ENCODE measurements at regions not wholly inside any gene's neighbourhood (a gene's known extent, or its start where the extent isn't known, plus 50 kb on each side); places are given as distances from the start of the nearest gene placed in this dataset.
"Not testable (repeated sequence)": the region's sequence is repeated elsewhere in the genome, so short reads cannot be mapped to it uniquely, and the experiment has no call there.

DNA sequence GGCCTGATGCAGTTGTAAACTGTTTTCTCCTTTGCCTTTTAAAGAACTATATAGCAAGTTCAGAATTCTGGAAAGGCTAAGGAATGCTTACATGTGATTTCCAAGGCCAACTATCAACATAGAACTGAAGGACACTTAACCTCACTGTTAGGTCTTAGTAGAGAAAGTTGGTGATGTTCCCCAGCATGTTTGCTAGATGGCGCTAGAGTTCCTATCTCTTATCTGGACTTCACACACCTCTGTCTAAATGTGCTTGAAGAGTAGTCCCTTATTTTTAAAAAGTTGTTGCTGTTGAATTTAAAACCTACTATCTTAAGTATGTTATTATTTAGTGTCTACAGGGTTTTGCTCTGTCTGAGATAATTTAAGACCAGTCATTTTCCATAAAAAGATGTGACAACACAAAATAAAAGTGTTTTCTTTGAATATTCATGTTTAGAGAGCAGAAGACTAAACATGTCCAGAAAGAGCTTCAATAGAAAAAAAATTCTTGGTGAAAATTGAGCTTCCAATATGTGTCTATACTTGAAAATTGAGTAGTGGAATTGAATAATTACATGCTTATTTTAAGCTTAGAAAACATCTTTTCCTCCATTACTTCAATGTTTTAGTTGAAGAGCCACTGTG is 237.3 kb downstream of the S1PR1 start:
- no peak for DNase-seq (ENCODE audit: extremely low read depth in 1 of 2, low read depth in 1 of 2)

DNA sequence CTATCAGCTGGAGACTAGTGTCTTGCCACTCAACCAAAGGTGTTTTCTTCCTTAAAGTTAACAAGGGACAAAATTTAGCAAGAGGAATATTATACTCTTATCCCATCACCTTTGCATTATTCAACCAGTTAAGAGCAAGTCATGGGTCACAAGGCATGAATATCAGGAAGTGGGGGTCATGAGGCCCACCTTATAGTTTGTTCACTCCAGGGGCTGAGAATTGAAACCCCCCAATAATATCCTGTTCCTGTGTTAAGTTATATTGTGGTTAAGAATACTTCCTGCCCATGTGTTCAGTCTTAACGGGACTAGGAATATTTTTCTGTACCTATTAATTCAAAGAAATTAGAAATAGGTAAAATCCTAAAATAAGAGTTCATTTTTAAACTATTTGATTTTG is 239.7 kb downstream of the S1PR1 start:
- no peak for DNase-seq (ENCODE audit: extremely low read depth in 1 of 2, low read depth in 1 of 2)

DNA sequence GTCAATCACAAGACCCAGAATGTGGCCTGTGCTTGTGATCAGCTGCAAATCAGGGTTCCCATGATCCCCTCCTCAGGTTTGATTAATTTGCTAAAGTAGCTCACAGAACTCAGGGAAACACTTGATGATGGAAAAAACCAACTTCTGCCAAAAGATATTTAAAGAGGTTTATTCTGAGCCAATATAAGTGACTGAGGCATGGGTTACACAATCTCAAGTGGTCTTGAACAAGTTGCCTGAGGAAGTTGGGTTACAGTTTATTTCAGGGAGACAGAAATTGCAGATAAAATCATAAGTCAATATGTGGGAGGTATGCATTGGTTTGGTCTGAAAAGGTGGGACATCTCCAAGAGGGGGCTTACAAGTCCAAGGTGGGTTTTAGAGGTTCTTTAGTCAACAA is 243.1 kb downstream of the S1PR1 start:
- no peak for DNase-seq (ENCODE audit: extremely low read depth in 1 of 2, low read depth in 1 of 2)

DNA sequence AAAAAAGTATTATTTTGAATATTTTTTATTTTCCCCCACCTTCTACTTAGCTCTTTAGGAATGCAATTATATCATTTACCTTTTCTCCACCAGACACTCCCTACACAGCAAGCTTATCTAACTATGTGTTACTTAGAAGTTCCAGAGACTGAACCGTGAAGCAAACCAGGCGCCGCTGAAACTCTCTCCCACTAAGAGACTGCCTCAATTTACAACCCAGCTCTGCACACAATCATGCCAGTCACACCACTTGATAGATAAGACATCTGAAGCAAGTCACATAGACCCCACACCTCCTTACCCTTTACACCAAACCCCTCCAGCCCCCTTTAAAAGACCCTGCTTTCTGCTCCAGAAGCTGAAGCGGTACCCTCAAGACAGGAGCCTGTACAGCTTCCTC is 245.5 kb downstream of the S1PR1 start:
- no peak for DNase-seq (ENCODE audit: extremely low read depth in 1 of 2, low read depth in 1 of 2)

DNA sequence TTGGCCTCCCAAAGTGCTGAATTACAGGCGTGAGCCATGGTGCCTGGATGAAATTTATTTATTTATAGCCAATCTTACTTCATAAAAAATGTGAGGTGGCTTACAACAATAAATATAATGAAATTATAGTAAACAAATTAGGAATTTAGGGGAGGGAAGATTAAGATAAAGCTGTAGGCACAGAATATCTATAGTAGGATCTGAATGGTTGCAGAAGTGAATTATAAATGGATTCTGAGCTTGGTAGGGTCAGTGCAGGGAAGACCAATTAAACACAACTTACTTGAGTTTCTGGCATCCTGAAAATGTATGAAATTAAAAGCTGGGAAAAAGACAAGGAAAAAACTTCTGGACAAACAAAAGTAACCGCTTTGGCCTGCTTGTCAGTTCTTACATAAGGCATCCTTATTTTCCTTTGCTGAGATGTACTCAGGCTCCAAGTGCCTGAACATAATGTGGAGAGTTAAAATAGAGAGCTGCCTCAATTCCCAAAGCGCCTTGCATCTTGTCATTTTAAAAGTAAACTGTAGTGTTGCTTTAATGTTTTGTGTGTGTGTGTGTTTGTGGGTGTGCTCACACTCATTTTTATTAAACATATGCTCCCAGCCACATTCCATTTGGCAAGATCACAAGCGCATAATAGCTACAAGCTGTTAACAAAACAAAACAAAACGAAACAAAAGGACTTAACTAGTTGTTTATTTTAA is 247.3 kb downstream of the S1PR1 start:
- no peak for DNase-seq (ENCODE audit: extremely low read depth in 1 of 2, low read depth in 1 of 2)

DNA sequence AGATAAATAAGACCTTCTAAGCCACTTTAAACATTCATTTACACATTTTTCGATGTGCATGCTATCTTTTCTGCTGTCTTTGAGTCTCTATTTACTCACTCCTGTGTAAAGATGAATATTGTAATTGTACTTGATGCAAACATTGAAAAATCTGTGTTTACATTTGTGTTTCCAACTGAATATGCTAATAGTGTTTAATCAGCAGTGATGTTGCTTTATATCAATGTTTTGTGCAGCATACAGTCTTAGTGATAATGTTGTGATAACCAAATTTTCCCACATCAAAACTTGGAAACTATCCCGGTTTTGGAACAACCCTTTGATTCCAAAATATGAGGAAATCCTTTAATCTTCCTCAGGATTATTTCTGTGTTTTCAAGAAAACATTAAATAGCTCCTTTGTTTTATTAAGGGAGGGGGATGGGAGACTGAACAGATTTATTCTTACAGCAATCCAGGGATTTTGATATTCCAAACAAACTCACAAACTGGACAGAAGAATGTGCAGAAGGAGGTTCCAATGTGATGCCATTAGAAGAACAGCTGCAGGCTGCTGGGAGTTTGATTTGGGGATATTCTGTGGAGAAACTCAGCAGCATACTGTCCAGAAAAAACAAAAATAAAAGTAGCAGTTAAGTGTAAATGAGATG is 248.0 kb downstream of the S1PR1 start:
- DNase-seq (ENCODE audit: extremely low read depth in 1 of 2, low read depth in 1 of 2): no peak

DNA sequence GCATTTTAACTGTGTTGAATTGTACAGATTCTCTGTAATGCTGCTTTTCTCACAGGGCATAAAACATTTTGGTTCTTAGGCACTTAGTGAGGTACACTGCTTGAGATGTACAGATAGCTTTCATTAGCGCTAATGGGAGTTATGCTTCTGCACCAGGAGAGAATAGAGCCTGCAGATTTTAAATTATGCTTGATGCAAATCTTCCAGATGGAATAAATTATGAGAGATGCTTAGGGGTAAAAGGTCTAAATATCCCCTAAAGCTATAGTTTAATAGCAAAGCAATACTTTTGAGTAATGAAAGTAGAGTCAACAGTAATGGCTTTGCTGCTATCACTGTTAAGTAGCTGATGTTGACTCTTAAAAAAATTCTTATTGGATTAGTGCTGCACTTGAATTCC is 248.9 kb downstream of the S1PR1 start:
- no peak for DNase-seq (ENCODE audit: extremely low read depth in 1 of 2, low read depth in 1 of 2)

DNA sequence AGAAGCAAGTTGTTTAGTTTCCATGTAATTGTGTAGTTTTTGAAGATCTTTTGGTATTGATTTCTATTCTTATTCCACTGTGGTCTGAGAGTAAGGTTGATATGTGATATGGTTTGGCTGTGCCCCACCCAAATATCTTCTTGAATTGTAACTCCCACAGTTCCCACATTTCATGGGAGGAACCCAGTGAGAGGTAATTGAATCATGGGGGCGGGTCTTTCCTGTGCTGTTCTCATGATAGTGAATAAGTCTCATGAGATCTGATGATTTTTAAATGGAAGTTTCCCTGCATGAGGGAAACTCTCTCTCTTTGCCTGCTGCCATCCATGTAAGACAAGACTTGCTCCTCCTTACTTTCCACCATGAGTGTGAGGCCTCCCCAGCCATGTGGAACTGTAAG is 255.3 kb downstream of the S1PR1 start:
- DNase-seq (ENCODE audit: extremely low read depth in 1 of 2, low read depth in 1 of 2): not testable (repeated sequence)

DNA sequence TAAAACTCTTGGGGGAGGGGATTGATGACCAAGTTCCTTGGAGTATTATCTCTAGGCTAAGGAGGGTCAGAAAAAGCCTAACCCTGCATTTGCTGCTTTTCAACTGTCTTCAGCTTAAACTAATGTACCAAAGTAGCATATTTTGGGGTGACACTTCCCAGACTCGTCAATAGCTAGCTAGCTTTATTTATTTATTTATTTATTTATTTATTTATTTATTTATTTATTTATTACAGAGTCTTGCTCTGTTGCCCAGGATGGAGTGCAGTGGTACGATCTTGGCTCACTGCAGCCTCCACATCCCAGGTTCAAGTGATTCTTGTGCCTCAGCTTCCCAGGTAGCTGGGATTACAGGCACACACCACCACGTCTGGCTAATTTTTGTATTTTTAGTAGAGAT is 257.1 kb downstream of the S1PR1 start:
- DNase-seq (ENCODE audit: extremely low read depth in 1 of 2, low read depth in 1 of 2): not testable (repeated sequence)

DNA sequence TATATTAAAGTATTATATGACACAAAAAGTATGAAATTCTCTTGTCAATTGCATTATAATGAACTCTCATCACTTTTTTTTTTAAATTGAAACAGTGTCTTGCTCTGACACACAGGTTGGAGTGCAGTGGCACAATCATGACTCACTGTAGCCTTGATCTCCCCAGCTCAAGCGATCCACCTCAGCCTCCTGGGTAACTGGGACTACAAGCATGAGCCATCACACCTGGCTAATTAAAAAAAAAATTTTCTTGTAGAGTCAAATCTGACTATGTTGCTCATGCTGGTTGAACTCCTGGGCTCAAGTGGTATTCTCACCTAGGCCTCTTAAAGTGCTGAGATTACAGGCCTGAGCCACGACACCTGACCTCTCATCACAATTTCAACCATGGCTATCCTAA is 259.3 kb downstream of the S1PR1 start:
- no peak for DNase-seq (ENCODE audit: extremely low read depth in 1 of 2, low read depth in 1 of 2)

DNA sequence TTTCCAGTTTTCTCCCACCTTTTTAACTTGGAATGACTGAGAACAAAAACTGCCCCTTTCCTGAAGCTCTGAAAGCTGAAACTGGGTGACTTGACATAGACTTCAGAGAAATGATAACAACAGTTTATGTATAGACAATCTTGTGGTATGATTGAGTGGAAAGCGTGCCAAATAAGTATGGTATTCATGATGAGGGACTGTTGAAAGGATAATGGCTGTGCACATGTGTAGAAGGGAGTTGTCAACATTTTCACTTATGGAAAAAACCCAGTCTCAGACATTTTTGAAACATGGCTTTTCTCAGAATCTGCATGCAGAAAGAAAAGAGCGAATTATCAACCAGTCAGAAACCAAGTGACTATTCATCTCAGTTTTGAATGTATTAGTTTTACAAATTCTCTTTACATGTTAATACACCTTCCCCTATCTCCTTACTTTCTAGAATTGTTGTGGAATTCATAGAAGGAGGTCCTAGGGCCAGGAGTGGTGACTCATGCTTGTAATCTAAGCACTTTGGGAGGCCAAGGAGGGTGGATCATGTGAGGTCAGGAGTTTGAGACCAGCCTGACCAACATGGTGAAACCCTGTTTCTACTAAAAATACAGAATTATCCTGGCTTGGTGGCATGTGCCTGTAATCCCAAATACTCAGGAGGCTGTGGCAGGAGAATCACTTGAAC is 261.2 kb downstream of the S1PR1 start:
- no peak for DNase-seq (ENCODE audit: extremely low read depth in 1 of 2, low read depth in 1 of 2)

DNA sequence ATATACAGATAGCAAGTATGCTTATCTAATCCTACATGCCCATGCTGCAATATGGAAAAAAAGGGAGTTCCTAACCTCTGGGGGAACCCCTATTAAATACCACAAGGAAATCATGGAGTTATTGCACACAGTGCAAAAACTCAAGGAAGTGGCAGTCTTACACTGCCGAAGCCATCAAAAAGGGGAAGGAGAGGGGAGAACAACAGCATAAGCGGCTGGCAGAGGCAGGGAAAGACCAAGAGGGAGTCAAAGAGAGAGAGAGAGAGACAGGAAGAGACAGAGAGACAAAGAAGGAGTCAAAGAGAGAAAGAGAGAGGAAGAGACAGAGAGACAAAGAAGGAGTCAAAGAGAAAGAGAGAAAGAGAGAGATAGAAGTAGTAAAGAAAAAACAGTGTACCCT is 267.3 kb downstream of the S1PR1 start:
- DNase-seq (ENCODE audit: extremely low read depth in 1 of 2, low read depth in 1 of 2): not testable (repeated sequence)

DNA sequence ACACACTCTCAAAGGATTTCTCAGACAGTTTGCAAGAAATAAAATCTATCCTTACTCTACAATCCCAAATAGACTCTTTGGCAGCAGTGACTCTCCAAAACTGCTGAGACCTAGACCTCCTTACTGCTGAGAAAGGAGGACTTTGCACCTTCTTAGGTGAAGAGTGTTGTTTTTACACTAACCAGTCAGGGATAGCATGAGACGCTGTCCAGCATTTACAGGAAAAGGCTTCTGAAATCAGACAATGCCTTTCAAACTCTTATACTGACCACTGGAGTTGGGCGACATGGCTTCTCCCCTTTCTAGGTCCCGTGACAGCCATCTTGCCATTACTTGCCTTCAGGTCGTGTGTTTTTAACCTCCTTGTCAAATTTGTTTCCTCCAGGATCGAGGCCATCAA is 268.4 kb downstream of the S1PR1 start:
- DNase-seq (ENCODE audit: extremely low read depth in 1 of 2, low read depth in 1 of 2): not testable (repeated sequence)

DNA sequence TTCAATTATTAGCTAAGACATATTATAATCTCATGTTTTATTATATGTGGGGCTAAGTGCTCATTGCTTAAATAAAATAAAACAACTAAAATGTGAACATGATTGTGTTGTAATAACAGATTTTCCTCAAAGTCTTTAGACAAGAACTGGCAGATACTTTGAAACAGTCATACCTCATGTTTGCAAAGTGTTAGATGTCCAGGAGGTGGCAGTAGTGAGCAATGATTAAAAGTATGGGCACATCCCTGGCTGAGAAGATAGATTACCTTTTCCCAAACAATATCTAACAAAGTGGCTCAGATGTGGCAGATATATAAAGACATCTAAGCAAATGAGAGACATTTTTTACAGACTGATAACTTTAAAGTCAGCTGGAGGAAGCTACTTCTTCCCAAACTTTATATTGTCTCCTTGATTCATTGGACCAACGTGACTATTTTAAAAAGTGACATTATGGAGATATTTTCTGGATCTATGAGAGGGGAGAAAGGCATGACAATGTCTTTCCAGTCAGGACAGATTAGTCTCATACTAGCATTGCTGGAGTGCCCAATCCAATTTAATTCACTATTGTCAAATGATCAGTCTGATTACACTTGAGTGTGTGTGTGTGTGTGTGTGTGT is 269.8 kb downstream of the S1PR1 start:
- no peak for DNase-seq (ENCODE audit: extremely low read depth in 1 of 2, low read depth in 1 of 2)

DNA sequence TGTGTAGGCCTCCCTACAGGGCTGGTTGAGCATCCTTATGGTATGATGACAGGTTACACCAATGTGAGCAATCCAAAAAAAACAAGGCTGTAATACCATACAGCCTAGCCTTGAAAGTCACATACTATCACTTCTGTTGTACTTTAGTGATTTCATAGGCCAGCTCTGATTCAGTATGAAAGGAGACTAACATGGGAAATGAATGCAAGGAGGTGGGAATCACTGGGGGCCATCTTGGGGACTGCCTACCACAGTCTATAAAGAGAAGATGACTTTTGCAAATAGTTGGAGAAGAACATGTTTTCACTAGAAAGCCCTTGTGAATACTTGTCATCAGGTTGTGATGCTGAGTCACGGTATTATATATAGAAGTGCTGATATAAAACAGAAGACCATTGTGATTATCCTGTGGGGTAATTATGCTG is 270.7 kb downstream of the S1PR1 start:
- DNase-seq (ENCODE audit: extremely low read depth in 1 of 2, low read depth in 1 of 2): no peak

DNA sequence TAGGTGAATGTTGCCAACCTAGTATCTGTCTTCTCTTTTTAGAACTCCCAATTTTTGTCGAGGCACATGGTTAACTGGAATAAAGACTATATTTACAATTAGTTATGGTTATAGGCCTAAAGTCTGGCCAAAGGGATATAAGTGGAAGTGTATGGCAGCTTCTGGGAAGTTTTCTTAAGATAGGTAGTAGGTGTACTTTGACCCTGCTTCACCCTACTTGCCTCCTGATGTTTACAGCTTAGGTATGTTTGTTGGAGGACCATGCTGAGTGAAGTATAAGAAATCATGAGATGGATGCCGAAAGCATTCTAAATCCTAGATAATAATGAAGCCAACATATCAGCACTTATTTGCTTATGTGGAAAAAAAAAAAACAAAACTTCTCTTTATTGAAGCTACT is 272.1 kb downstream of the S1PR1 start:
- no peak for DNase-seq (ENCODE audit: extremely low read depth in 1 of 2, low read depth in 1 of 2)

DNA sequence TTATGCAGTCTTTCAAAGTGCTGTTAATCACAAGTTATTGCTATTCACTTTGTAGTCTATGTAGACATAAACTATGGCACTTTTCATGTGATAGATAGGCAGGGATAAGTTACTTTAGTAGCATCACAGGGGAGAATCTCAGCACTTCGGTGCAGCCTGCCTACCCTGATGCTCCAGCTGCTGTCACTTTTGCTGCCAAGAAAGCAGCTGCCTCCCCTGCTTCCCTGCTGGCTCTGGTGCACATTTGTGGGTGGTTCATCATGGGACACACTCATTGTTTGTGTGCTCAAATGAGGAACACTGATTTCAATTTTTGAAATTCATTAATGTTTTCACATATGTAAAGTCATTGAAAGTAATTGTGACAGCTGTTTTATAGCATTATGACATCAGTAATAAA is 272.6 kb downstream of the S1PR1 start:
- DNase-seq (ENCODE audit: extremely low read depth in 1 of 2, low read depth in 1 of 2): no peak

DNA sequence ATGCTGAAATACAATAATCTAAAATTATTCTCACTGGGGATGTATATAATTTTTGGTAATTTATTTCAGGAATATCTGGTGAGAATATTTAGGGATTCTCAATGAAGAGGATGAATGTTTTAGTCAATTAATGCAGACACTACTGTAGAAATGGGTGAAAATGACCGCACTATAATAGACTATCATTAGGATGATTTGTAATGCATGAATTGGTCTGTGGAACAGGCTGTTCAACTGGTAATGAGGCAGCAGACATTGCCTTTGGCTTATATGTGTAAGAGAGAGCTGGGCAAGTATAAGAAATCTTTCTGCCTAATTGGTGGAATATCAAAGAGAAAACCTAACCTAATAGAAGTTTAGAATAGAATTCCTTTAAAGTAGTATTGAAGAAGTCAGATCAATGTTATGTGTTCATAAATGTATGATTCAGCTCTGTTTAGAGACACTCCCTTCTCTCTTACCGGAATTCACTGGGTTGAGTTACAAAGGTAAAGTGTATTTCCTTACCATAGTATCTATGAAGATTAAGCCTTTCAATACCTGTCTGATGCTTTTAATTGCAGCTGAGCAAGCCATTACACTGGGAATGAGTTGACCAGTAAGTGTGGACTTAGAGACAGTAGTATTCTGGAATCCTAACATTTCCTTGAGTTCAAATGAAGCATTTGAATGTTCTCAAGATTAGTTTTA is 274.5 kb downstream of the S1PR1 start:
- no peak for DNase-seq (ENCODE audit: extremely low read depth in 1 of 2, low read depth in 1 of 2)

DNA sequence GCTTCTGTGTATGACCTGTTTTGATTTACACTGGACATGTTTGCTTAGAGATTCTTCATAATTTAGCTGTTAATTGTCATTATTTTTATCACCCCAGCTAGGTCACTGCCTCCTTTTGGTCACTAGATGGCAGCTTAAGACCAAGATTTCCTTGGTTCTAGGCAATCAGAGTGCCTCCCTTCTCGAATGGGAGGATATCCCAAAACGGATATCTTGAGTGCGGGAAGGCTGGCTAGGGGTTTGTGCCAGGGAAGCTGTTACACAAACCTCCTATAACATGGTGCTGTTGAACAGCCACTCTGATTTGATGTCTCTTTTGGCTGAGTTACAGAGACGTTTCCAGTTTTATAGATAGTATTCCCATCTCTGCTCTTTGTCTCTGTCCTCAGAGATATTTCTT is 283.5 kb downstream of the S1PR1 start:
- no peak for DNase-seq (ENCODE audit: extremely low read depth in 1 of 2, low read depth in 1 of 2)

DNA sequence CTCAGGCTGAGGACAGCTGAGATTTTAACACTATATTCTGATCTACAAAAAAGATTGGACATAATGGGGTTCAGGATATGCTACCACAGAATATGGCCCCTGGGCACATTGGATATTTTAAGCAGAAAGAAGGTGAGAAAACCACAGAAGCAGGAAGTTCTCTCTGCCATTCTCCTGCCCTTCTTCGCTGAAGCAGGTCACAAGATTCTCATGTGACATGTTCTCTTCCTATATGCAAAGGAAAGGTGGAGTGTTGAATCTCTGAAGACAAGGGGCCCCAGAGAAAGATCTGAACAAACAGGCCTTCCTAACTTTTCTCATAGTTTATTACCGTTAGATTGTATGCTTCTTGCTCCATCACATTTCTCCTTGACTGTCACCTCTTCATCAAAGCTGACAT is 285.7 kb downstream of the S1PR1 start:
- DNase-seq (ENCODE audit: extremely low read depth in 1 of 2, low read depth in 1 of 2): no peak

DNA sequence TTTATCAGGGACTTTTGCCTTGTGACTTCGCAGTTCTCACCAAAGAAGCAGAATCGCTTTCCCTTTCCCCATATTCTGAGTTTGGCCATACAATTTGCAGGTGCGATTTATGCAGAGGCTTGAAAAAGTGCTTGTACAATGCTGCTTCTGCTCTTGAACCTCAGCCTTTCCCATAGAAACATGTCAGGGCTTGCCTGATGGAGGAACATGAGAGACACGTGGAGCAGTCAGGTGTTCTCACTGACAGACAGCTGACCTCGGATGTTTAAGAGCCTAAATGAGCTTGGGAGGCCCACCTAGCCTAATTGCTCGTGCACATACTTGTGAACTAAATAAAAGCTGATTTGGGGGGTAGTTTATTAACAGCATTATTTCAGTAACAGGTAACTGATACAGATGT is 290.0 kb downstream of the S1PR1 start:
- DNase-seq (ENCODE audit: extremely low read depth in 1 of 2, low read depth in 1 of 2): no peak

All from stimulated activated CD8-positive, alpha-beta memory T cell treated with anti-CD3 and anti-CD28 coated beads, Interleukin-7, amount 100 ng/mL, for 48 hours (primary cell).